Right lung (tissue), 2 donors: ENCODE measurements at regions not wholly inside any gene's neighbourhood (a gene's known extent, or its start where the extent isn't known, plus 50 kb on each side); places are given as distances from the start of the nearest gene placed in this dataset.
"Not testable (repeated sequence)": the region's sequence is repeated elsewhere in the genome, so short reads cannot be mapped to it uniquely, and the experiment has no call there.

ENCODE experiments used
- DNase-seq, 2 donors: peaks; one replicate each; pipeline ENCODE4 v3.0.0-alpha.2; 2013

DNA sequence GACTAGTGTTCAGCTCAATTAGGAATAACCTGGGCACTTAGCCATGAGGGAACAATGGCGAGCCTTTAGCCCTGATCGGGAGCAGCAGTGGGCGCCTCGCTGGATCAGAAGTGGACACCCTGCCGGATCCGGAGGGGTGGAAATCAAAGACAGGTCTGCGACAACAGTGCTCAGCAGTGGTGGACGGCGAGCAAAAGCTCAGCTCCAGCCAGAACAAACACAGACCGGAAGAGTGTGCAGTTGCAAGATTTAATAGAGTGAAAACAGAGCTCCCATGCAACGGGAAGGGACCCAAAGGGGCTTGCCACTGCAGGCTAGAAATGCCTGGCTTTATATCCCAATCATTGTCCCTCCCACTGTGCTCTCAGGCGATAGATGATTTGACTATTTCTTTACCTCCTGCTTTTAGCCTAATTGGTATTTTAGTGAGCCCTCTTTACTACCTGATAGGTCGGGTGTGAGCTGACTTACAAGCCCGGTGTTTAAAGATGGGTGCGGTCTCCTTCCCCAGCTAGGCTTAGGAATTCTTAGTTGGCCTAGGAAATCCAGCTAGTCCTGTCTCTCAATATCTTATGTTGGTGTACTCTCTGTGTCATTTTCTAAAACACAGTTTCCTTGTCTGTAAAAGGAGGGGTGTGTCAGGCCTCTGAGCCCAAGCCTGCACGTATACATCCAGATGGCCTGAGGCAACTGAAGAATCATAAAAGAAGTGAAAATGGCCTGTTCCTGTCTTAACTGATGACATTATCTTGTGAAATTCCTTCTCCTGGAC, 1258.8 kb upstream of the TENM4 start:
- not testable (repeated sequence) for DNase-seq

DNA sequence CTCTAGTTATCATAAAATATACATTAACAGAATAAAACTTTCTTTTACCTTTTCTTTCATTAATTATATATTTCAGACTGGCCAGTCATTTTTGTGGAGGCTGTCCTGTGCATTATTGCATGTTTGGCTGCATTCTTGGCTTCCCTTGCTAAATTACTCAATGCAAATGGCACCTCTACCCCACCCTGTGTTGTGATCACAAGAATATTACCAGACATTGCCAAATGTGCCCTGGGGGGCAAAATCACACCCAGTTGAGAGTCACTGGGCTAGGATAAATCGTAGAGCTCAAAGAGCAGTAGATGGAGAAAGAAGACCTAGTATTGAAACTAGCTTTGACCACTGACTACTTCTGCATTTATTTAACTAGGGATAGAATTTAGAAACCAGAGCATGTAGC, 1257.8 kb upstream of the TENM4 start:
- no peak for DNase-seq

DNA sequence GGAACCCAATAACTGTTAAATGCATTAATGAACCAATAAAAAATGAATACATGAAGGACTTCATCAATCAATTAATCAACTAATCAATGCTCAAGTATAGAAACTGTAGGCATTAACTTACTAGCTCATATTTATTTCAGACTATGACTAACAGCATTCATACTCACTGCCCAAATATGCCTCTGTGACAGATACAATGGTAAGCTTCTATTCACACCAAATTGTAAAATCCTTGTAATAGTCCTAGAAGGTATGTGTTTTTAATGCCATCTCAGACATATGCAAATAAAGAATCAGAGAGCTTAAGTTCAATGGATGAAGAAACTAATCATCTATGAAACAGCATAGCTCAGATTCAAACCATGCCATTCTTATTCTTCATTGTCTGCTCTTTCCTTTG, 1253.6 kb upstream of the TENM4 start:
- DNase-seq, result no peak

DNA sequence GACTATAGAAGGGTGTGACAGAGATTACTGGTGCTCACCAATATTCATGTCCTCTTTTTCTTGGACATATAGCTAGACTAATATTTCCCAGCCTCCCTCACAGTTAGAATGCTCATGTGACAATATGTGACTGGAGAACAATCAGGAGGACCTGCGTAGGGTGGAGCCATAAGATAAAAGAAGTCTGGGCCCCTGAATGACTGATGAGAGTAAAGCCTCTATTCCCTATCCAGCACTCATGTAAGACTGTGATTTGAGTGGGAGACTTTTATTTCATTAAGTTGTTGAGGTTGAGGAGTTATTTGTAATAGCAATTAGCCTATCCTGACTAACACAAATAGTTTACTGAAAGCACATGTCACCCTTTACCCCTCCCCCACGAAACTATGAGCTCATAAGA, 1247.1 kb upstream of the TENM4 start:
- DNase-seq, result no peak

DNA sequence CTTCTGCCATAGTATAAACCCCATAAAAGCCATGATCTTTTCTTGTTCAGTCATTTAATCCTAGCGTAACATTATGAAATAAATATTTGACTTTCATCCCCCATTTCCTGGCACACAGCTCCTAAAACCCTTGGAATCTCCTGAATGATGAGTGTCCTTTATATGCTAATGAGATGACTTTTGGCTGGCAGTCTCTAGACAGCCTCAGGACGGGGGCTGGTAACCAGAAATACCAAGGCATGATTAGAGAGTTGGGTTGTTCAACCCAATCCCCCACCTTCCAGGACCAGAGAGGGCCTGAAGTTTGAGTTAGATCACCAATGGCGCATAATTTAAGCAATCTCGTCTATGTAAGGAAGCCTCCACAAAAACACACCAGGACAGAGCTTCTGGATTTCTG, 1246.1 kb upstream of the TENM4 start:
- no peak for DNase-seq

DNA sequence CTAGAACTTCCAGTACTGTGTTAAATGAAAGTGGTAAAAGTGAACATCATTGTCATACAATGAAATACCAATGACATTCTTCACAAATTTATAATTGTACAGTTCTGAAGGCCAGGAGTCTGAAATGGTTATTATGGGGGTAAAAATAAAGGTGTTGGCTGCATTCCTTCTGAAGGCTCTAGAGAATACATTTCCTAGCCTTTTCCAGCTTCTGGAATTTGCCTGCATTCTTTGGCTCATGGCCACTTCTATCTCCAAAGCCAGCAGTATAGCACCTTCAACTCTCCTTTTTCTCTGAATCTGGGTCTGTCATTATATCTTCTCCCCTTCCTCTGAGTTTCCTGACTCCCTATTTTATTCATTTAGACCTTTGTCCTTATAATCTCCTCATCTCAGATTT, 1232.7 kb upstream of the TENM4 start:
- DNase-seq, result no peak

DNA sequence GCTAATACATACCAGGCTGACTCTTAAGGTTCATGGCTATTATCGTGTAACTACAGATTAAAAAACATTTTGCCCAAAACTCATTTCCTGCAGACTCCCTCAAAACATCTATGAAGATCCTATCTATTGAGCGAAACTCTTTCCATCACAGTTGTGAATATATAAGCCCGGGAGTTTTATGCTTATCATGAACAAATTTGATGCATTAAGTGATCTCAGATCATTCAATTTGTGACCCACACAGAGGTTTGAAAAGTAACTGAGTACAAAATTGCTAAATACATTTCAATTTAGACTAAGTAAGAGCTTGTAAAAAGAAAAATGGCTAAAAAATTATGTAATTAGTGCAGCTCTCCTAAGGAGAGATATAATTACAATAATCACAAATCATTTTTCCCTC, 1228.8 kb upstream of the TENM4 start:
- DNase-seq, result no peak

DNA sequence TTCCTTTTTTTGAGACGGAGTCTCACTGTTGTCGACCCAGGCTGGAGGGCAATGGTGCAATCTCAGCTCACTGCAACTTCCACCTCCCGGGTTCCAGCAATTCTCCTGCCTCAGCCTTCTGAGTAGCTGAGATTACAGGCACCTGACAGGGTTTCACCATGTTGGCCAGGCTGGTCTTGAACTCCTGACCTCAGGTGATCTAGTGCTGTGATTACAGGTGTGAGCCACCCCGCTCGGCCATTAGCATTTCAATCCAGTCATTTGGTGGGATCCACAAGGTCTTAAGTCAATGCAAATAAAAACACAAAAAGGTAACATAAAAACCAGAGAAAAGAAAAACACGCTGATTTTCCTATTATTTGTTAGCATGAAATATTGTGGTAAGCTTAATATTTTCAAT, 1227.2 kb upstream of the TENM4 start:
- no peak for DNase-seq

DNA sequence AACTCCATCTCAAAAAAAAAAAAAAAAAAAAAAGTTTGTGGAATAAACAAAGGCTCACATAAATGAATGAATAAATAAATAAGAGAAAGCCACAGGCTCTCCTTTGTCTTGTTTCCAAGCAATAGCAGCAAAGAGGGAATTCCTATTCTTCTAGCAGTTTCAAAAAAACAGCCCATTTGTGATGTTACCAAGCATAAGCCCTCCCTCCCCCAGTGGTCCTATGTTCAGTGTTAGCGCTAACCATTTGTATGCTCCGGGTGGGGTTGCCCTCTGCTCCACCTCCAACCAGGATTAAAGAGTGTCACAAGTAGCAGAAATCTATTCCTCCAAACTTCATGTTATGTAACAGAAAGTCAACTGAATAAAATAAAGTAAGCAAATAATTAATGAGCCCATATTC, 1215.0 kb upstream of the TENM4 start:
- DNase-seq, result no peak

DNA sequence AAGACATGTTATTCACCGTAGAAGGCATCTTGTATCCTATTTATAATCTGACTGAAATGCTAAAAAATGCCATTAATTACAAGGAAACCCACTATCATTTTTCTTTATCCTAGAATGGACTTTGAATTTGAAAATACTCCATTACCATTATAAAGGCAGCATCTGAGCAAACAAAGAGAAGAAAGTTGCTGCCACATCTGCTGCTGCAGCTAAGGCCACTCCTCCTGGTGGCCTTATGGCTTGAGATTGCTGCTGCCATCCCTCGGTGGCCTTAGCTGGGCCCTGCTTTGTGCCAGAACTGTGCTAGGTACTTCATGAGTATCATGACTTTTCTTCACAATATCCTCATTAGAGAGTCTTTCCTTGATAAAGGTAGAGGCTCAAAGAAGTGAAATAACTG, 1210.1 kb upstream of the TENM4 start:
- no peak for DNase-seq

DNA sequence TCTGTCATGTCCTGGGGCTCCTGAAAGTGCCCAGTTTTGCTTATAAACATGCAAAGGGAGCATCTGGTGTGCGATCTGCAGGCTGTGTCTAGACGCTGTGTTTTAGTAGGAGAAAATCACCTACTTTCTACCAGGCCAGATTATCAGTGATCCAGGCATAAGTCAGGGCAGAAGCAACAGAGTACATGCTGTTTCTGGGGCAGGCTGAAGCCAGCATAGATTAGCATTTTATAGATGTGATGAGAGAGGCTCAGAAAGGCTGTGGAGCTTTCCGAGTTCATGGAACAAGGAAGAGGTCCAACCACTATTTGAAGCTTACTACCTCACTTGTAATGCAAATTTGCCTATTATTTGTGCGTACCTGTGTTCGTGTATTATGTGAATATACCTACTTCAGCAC, 1208.4 kb upstream of the TENM4 start:
- DNase-seq, result no peak

DNA sequence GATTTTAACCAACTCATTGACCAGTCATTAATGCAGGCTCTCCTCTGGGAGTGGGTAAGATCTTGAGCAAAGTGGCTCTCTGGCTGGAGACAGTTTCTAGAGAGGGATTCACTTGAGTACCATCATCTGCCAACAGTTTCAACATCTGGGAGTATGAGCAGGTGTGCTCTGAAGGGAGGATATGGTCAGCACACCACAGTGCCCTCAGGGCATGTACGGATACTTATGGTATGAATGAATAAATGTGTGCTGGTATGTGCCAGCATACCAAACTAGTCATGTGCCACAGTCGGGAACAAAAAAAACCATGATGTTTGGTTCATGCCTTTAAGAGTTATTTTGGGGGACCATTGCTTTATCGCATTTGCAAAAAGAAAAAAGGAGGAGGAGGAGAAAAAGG, 1197.5 kb upstream of the TENM4 start:
- DNase-seq, result no peak

DNA sequence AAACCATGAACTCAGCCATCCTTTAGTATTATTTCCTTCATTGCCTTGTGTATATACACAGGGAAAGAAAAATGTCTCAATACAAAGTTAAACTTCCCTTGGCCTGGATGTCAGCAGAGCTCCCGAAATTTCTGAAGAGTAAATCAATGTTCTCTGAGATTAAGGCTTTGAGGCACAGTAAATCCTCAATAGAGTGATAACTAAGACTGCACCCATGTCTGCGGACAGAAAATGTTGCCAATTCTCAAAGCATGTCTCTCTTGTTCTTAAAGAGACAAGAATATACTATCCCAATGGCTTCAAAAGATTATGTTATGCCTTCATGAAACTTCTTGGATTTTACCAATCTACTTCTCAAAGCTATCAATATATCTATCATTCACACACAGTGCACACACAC, 1196.7 kb upstream of the TENM4 start:
- DNase-seq, result no peak

DNA sequence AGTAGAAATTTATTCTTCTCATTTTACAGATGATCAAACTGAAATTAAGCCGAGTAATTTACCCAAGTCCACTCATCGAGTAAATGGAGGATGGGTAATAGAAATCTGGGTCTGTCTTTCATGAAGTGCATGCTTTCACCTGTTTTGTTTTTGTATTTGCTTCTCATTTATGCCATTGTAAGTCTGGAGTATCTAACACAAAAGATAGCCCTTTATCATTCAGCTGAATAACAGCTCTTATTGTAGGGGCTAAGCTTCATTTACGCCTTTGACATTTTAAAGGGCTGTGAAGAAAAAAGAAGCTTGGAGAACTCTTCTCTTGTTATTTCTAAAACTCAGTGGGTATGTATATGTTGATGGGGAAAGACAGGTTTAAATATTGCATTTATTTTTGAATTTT, 1196.2 kb upstream of the TENM4 start:
- no peak for DNase-seq

DNA sequence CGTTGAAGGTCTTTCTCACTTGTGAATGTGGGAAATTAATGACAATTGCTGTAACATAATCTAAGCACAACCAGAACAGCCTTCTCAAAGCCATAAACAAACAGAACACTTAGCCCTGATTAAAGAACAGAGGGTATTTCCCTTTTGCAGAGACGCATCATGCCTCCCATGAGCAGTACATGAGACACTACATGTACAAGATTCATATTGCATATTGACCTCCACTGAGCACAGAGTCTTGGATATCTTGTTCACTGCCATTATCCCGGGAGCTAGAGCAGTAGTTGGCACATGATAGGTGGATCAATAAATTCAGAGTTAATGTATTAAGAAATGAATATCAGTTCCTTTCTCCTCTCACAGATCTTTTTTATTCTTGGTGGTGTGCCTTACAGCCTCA, 1194.3 kb upstream of the TENM4 start:
- DNase-seq, result no peak

DNA sequence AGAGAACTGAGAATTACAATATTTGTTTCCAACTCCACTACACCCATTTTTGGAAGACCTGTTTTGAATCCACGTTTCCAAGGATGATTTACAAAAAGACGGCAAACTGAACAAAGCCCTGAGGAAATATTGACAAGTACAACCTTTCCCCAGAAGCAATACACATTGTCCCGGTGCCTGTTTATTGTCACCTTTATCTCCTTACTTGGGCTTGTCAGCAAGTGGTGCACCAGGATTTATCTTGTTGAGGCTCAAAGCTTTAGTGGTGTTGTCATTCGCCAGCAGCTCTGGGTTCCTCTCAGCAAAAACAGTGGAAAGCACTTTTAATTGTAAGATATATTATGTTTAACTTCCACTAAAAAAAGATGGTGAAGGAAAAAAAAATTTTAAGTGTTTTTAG, 1191.9 kb upstream of the TENM4 start:
- DNase-seq, result no peak

DNA sequence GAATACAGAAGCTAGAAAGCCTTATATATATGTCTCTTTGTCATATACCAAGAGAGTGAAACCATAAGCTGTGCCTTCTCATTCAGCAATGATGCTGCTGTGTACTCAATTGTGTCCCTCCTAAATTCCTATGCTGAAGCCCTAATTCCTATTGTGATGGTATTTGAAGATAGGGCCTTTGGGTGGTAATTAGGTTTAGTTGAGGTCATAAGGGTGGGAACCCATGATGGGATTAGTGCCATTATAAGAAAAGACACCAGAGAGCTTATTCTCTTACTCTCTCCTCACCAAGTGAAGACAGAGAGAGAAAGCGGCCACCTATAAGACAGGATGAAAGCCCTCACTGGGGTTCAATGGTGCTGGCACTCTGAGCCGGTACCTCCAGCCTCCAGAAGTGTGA, 1191.3 kb upstream of the TENM4 start:
- DNase-seq, result no peak

DNA sequence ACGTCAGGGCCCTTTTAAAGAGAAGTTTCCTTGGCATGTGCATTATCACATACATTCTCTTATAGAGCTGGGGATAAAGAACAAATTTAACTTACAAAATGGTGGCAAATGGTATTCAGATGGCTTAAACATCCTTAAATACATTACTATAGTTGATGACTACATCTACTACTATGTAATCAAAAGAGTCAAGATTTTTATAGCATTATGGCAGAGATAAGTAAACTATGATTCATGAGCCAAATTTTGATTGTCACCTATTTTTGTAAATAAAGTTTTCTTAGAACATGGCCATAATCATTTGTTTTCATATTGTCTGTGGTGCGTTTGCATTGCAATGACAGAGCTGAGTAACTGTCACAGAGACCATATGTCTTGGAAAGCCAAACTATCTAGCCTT, 1188.6 kb upstream of the TENM4 start:
- no peak for DNase-seq

DNA sequence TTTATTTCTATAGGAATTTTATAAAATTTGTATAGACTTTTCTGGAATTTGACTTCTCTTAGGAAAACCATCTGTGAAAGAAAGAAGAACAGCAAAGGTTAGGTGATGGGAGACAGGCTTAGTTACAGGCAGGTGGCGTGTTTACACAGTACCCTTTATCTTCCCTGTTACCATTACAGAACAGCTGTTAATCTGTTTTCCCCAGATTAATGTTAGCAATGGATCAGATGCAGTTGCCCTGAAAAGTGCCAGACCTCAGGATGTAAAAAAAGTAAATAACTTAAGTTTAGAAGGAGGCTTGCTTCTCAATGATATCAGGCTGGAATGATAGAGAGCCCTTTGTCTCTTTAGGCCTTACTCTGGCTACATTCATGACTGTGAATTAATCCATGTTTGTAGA, 1186.5 kb upstream of the TENM4 start:
- DNase-seq, result no peak

DNA sequence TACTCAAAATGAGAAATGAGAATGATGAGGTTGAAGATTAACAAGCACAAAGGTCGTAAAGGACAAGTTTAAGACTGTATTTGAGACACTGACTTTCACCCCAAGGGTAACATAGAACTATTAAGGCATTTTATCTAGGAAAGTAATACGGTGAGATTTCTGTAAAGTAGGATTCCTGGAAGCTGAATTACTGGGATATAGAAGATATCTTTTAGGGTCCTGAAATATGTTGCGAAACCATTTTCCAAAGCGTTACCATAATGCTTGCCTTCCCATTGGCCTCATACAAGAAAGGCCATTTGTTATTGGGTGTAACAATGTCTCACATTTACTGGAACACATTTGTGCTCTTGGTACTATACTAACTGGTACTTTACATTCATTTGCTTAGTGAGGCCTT, 1185.9 kb upstream of the TENM4 start:
- no peak for DNase-seq

DNA sequence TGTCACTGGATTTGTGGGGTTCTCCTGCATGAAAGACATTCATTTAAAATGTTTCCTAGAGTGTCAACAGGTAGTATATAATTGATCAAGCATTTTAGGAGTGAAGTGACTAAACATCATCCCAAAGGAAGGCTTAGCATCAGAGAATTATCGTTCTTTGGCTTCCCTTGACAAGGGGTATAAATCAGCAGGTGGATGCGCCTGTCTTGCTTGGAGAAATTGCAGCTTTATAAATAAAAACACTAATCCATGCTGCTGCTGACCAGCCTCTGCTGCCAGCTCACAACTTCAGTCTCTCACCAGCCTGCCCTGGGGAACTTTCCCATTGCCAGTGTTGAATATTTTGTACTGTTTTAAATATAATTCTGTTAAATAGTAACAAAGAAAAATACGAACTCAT, 1184.7 kb upstream of the TENM4 start:
- no peak for DNase-seq

DNA sequence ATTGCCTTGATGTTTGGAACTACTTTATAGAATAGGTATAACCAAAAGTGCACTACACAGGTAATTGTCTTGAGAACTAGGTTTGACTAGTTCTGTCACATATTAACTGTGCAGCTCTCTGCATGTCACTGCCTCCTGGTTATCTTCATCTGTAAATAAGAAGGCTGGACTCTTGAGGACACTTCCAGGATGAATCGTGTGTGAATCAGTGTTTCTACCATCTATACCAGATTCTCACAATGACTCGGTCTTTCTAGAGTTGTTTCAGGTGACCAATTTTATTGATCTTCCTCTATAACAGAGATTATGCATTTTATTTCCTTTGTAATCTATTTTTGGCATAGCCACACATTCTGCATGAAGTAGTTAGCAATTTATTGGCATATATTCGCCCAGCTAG, 1181.0 kb upstream of the TENM4 start:
- DNase-seq, result no peak

DNA sequence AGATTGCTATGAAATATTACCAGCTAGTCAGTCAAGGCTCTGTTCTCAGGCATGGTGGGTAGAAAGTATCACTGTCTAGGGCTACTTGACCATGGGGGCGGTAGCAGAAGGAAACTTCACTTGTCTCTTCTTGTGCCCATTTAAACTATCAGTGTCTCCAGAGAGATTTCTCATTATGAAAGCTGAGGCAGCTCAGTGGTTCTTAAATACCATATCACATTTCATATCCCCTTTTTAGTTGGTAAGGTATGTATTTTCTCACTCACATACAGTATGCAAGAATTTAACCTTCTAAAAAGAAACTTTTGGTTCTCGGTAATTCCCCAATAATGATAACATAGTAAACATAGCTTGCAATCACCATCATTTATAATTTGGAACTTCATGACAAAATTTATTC, 1180.0 kb upstream of the TENM4 start:
- DNase-seq, result no peak

DNA sequence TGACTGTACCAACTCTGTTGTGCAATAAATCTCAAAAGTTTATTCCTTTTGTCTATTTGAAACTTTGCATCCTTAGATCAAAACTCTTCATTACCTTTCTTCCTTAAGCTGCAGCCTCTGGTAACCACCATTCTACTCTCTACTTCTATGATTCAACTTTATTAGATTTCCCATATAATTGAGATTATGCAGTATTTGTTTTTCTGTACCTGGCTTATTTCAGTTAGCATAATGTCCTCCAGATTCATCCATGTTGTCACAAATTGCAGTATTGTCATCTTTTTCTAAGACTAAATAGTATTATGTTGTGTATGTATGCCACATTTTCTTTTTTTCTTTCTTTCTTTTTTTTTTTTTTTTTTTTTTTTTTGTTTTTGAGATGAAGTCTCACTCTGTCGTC, 1176.3 kb upstream of the TENM4 start:
- no peak for DNase-seq
